NB4 (cell line): ENCODE measurements at regions not wholly inside any gene's neighbourhood (a gene's known extent, or its start where the extent isn't known, plus 50 kb on each side); places are given as distances from the start of the nearest gene placed in this dataset.

Experiments
- DNase-seq: peaks from one replicate; pipeline ENCODE4 v3.0.0; 2010; ENCODE audit warnings: low read depth
- H3K4me3 ChIP-seq: one replicate; pipeline ENCODE4 v1.5.1; 2011; ENCODE audit warnings: mild to moderate bottlenecking, low read depth, low read length, moderate library complexity
- MYC ChIP-seq: IDR thresholded peaks from 2 replicates; pipeline ENCODE4 v1.6.1; 2011; ENCODE audit warnings: low read depth, low read length
- POLR2A ChIP-seq: IDR thresholded peaks from 2 replicates; pipeline ENCODE4 v1.6.1; 2011; ENCODE audit warnings: mild to moderate bottlenecking; ENCODE audit not compliant: insufficient read length; ENCODE audit errors: extremely low read depth
- TF ChIP-seq, protein P1 (sequence below): IDR thresholded peaks from 2 replicates; pipeline ENCODE4 v1.6.1; 2011; ENCODE audit warnings: low read depth, low read length
- TF ChIP-seq, protein P2 (sequence below): IDR thresholded peaks from one replicate; pipeline ENCODE4 v1.5.1; 2012; ENCODE audit warnings: low read depth, low read length

DNA sequence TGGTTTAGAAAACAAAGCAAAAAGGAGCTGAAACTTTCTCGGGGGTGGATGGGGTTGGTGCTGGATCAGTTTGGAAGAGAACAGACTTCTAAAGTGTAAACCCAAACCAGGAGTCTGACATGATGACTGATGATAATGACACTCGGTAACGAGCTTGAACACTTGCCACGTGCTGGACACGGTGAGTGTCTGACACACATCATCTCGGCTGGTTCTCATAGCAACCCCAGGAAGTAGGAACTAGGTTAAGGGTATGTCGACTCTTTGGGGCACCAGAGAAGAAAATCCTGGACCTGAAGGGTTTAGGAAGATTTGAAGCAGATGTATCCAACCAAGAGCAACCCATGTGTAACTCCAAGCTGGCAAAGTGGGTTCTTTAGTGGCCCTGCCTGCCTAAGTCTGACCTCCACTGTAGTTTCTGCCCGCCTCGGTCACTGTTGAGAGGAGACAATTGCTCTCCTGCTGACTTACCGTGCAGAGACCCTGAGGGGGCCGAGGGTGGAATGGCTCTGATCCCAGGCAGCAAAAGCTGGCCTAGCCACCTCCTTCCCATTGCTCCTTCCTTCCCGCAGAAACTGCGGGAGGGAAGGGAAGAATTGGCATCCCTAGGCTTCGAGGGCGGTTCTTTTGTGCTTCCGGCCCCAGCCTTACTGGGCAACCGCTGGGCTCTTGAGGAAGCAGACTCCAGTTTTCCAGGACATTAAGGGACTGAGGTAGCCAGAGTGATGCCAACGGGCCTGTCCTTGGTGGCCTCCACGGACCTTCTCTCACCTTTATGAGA, 156.0 kb downstream of the TOMM20 start:
- TF ChIP-seq MYC (no peak), POLR2A (no peak)
- TF ChIP-seq, protein P1, sequence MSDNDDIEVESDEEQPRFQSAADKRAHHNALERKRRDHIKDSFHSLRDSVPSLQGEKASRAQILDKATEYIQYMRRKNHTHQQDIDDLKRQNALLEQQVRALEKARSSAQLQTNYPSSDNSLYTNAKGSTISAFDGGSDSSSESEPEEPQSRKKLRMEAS: no peak
- TF ChIP-seq, protein P2, sequence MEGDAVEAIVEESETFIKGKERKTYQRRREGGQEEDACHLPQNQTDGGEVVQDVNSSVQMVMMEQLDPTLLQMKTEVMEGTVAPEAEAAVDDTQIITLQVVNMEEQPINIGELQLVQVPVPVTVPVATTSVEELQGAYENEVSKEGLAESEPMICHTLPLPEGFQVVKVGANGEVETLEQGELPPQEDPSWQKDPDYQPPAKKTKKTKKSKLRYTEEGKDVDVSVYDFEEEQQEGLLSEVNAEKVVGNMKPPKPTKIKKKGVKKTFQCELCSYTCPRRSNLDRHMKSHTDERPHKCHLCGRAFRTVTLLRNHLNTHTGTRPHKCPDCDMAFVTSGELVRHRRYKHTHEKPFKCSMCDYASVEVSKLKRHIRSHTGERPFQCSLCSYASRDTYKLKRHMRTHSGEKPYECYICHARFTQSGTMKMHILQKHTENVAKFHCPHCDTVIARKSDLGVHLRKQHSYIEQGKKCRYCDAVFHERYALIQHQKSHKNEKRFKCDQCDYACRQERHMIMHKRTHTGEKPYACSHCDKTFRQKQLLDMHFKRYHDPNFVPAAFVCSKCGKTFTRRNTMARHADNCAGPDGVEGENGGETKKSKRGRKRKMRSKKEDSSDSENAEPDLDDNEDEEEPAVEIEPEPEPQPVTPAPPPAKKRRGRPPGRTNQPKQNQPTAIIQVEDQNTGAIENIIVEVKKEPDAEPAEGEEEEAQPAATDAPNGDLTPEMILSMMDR: no peak
- no peak overlapping the region for H3K4me3 ChIP-seq
- no peak for DNase-seq

DNA sequence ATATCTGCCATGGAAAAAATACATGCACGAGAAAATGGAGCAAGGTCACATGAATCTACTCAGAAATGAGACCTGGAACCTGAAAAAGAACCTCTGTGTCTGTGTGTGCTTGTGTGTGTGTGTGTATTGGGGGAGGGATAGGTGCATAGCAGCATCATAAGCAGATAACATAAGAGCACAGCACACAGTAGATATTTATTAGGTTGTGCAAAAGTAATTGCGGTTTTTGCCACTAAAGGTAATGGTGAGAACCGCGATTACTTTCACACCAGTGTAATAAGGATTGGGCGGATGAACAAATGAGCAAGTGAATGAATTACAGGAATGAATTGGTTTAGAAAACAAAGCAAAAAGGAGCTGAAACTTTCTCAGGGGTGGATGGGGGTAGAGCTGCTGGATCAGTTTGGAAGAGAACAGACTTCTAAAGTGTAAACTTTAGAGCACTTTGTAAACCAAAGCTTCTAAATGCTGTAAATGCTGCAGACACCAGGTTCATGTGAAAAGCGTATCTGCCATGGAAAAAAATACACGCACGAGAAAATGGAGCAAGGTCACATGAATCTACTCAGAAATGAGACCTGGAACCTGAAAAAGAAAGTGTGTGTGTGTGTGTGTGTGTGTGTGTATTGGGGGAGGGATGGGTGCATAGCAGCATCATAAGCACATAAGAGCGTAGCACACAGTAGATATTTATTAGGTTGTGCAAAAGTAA, 156.9 kb downstream of the TOMM20 start:
- no peak overlapping the region for H3K4me3 ChIP-seq
- DNase-seq: no peak
- TF ChIP-seq, protein P1: no peak
- TF ChIP-seq POLR2A: no peak
- TF ChIP-seq, protein P2: no peak

DNA sequence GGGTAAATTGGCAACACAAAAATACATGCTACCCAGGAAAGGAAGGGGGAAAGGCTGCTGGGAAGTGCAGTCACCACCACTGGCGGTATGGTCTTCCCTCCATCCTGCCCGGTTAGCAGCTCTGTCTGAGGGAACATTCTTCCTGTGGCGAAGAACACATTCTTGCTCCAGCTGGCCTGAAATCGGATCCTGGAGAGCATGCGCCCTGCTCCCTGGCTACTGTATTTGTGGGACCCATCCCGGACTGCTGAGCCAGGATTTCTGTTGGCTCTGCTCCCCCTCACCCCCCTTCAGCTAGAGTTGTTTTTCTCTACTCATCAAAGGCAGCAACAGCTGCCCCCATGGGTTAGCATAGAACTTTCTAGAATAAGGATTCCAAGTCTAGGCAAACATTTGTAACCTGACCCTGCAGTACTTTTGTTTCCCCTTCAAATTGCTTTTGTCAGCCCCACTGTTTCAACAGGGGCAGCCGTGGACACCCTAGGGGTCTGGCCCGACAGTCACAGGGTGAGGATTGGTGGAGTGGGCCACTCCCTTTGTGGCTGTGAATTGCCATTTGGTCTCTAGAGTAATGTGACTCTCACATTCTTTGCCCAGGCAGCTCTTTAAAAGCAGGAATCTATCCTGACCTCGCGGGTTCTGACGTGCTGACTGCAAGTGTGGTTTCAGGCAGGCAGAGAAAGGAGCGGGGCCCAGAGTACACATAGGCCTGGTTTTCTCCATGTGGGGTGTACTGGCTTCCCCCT, 157.7 kb downstream of the TOMM20 start:
- TF ChIP-seq, protein P1: no peak
- TF ChIP-seq, protein P2: no peak
- TF ChIP-seq POLR2A (peak; percentile 35), MYC (no peak; the same call in 1 of the 2 replicates)
- DNase-seq: peak; percentile 81

DNA sequence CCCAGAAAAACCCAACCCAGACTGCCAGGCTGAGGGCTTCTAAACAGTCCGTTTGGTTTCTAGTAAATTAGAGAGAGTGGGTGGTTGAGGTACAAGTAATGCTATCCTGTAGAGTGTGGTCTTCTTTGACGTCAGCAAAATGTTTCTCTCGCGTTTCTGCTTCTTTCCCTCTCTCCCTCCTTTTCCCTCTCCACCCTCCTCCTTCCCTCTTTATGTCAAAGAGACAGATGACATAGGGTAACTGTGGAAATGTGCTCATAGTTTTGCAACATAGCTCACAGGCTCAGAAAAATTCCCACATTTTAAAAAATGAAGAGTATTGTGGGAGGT, 158.3 kb downstream of the TOMM20 start:
- H3K4me3 ChIP-seq: no peak overlapping the region
- TF ChIP-seq POLR2A (no peak), MYC (no peak)
- TF ChIP-seq, protein P2: no peak
- TF ChIP-seq, protein P1: no peak
- no peak for DNase-seq

More for the DNA sequence above, 157.7 kb downstream of the TOMM20 start:
- H3K4me3 ChIP-seq: no peak overlapping the region

DNA sequence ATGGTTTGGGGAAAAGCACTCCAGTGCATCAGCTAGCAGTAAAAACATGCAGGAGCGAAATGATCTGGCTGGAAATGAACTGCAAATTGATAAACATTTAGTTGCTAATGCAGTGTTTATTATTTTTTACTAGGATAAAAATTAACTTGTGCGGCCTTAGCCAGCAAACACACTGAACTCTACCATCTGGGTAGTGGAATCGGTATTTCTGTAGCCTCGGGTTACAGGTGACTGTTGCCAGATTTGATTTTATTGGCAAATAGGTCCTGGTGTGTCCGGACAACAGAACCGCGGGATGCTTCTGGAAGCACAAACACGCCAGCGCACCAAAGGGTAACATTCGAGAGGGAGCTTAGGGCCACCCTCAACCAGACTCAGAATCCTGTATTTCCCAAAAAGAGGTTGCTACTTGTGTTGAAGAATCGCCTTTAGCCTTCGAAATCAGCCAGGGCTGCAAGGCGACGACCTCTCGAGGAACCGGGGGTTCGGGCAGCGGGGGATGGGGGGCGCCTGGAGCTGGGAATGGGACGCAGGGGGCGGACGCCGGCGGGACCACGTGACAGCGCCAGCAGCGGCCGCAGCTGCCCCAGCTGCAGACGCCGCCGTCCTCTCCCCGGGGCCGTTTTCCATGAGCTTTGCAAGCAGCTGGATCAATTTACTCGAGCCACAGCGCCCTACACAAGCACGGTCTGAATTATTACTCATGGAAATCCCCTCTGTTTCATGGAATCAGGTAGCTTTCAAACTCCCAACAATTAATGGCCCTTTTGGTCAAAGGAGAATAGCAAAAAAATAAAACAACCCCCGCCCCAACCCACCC, 158.8 kb downstream of the TOMM20 start:
- DNase-seq: no peak
- no peak overlapping the region for H3K4me3 ChIP-seq

More for the DNA sequence above, 158.8 kb downstream of the TOMM20 start:
- TF ChIP-seq, protein P1: no peak
- TF ChIP-seq MYC (no peak), POLR2A (no peak)
- TF ChIP-seq, protein P2: no peak
